ENCODE measurements at regions not wholly inside any gene's neighbourhood (a gene's known extent, or its start where the extent isn't known, plus 50 kb on each side); places are given as distances from the start of the nearest gene placed in this dataset.

- no peak for DNase-seq
These were observed 1698.3 kb downstream of the STIM2 start for GRCh38 chr4:28558895-28559294.

- no peak for DNase-seq
These were observed 1702.3 kb downstream of the STIM2 start for GRCh38 chr4:28562913-28563312.

- no peak for DNase-seq
These were observed 1704.8 kb downstream of the STIM2 start for GRCh38 chr4:28565396-28565795.

- no peak for DNase-seq
These were observed 1740.3 kb downstream of the STIM2 start for GRCh38 chr4:28600958-28601357.

- no peak for DNase-seq
These were observed 1761.0 kb downstream of the STIM2 start for GRCh38 chr4:28621591-28621990.

GRCh38 chr4:28636971-28637370 lies 1776.3 kb downstream of the STIM2 start:
- no peak for DNase-seq

GRCh38 chr4:28639747-28640146 lies 1779.1 kb downstream of the STIM2 start:
- no peak for DNase-seq

- no peak for DNase-seq
These were observed 1794.0 kb downstream of the STIM2 start for GRCh38 chr4:28654618-28655017.

GRCh38 chr4:28665306-28665705 lies 1804.7 kb downstream of the STIM2 start:
- no peak for DNase-seq

GRCh38 chr4:28675582-28675981 lies 1814.9 kb downstream of the STIM2 start:
- DNase-seq, result no peak

GRCh38 chr4:28677808-28678207 lies 1817.2 kb downstream of the STIM2 start:
- DNase-seq, result no peak

GRCh38 chr4:28682847-28683246 lies 1822.2 kb downstream of the STIM2 start:
- no peak for DNase-seq

GRCh38 chr4:28686618-28687017 lies 1826.0 kb downstream of the STIM2 start:
- DNase-seq, result no peak

- DNase-seq, result no peak
These were observed 1830.2 kb downstream of the STIM2 start for GRCh38 chr4:28690890-28691289.

GRCh38 chr4:28702571-28702970 lies 1841.9 kb downstream of the STIM2 start:
- DNase-seq, result no peak

- DNase-seq, result no peak
These were observed 1849.2 kb downstream of the STIM2 start for GRCh38 chr4:28709891-28710290.

GRCh38 chr4:28723371-28723770 lies 1862.7 kb downstream of the STIM2 start:
- no peak for DNase-seq

- no peak for DNase-seq
These were observed 1863.6 kb downstream of the STIM2 start for GRCh38 chr4:28724239-28724638.

- DNase-seq, result no peak
These were observed 1869.7 kb downstream of the STIM2 start for GRCh38 chr4:28730304-28730703.

GRCh38 chr4:28744066-28744465 lies 1883.4 kb downstream of the STIM2 start:
- DNase-seq, result no peak

GRCh38 chr4:28754376-28754775 lies 1893.7 kb downstream of the STIM2 start:
- DNase-seq, result no peak

- DNase-seq, result no peak
These were observed 1894.4 kb downstream of the STIM2 start for GRCh38 chr4:28755081-28755480.

GRCh38 chr4:28759064-28759463 lies 1898.4 kb downstream of the STIM2 start:
- no peak for DNase-seq

- no peak for DNase-seq
These were observed 1899.4 kb downstream of the STIM2 start for GRCh38 chr4:28760003-28760402.

- no peak for DNase-seq
These were observed 1911.4 kb downstream of the STIM2 start for GRCh38 chr4:28772066-28772465.

- DNase-seq, result no peak
These were observed 1912.1 kb downstream of the STIM2 start for GRCh38 chr4:28772788-28773187.

Measured in stimulated activated CD4-positive, alpha-beta T cell treated with anti-CD3 and anti-CD28 coated beads, Interleukin-2, amount 100 ng/mL, for 48 hours (primary cell).